DMS 273 (cell line): ENCODE measurements at regions not wholly inside any gene's neighbourhood (a gene's known extent, or its start where the extent isn't known, plus 50 kb on each side); places are given as distances from the start of the nearest gene placed in this dataset.
"Not testable (repeated sequence)": the region's sequence is repeated elsewhere in the genome, so short reads cannot be mapped to it uniquely, and the experiment has no call there.

ENCODE experiments used
- DNase-seq: peaks from one replicate; lab custom pipeline; 2025; ENCODE audit not compliant: unreplicated experiment; lab: John Stamatoyannopoulos, UW

- no peak for DNase-seq
These were observed 75.1 kb upstream of the GNG12 start for GRCh38 chr1:67908250-67908936.

- DNase-seq = not testable (repeated sequence)
These were observed 74.2 kb upstream of the GNG12 start for GRCh38 chr1:67907467-67907866.

GRCh38 chr1:67906015-67906414 lies 72.7 kb upstream of the GNG12 start:
- not testable (repeated sequence) for DNase-seq

GRCh38 chr1:67902546-67903223 lies 69.4 kb upstream of the GNG12 start:
- DNase-seq = not testable (repeated sequence)

GRCh38 chr1:67898033-67898726 lies 64.9 kb upstream of the GNG12 start:
- no peak for DNase-seq

- no peak for DNase-seq
These were observed 64.1 kb upstream of the GNG12 start for GRCh38 chr1:67897270-67897949.

- no peak for DNase-seq
These were observed 63.6 kb upstream of the GNG12 start for GRCh38 chr1:67896826-67897225.

- DNase-seq = no peak
These were observed 61.9 kb upstream of the GNG12 start for GRCh38 chr1:67894981-67895735.

GRCh38 chr1:67893126-67893495 lies 59.8 kb upstream of the GNG12 start:
- DNase-seq = no peak

GRCh38 chr1:67892476-67893125 lies 59.3 kb upstream of the GNG12 start:
- no peak for DNase-seq

GRCh38 chr1:67890857-67891256 lies 57.6 kb upstream of the GNG12 start:
- DNase-seq = no peak

- DNase-seq = no peak
These were observed 56.8 kb upstream of the GNG12 start for GRCh38 chr1:67889953-67890567.

GRCh38 chr1:67889466-67889865 lies 56.2 kb upstream of the GNG12 start:
- DNase-seq = peak; percentile 14

GRCh38 chr1:67888216-67889106 lies 55.2 kb upstream of the GNG12 start:
- no peak for DNase-seq

GRCh38 chr1:67887146-67887545 lies 53.9 kb upstream of the GNG12 start:
- no peak for DNase-seq

GRCh38 chr1:67886076-67886475 lies 52.8 kb upstream of the GNG12 start:
- DNase-seq = no peak

GRCh38 chr1:67883069-67883468 lies 49.8 kb upstream of the GNG12 start:
- no peak for DNase-seq
